GM21423 (cell line): ENCODE measurements at regions not wholly inside any gene's neighbourhood (a gene's known extent, or its start where the extent isn't known, plus 50 kb on each side); places are given as distances from the start of the nearest gene placed in this dataset.

Experiments used
- ATAC-seq: cut with Tn5 transposase; IDR thresholded peaks from one replicate; pipeline ENCODE4 v1.9.1; 2021; ENCODE audit warnings: mild to moderate bottlenecking, moderate library complexity; ENCODE audit not compliant: unreplicated experiment

DNA sequence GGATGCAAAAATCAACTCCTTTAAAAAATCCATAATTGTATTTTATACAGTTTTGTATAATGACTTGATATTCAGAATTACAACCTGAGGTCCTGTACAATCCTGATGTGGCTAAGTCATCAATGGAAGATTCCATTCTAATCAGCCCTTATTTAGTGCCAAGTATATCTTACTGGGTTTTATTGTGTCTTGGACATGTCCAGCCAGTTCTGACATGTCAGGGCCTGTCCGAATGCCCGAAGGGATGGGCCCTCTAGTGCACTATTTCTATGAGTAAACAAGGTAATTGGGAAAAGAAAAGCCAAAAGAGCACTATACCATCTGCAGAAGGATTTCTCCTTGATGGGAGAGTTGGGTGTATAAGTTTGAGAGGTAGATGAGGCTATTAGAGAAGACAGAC is 412.9 kb downstream of the METTL15 start:
- no peak for ATAC-seq

DNA sequence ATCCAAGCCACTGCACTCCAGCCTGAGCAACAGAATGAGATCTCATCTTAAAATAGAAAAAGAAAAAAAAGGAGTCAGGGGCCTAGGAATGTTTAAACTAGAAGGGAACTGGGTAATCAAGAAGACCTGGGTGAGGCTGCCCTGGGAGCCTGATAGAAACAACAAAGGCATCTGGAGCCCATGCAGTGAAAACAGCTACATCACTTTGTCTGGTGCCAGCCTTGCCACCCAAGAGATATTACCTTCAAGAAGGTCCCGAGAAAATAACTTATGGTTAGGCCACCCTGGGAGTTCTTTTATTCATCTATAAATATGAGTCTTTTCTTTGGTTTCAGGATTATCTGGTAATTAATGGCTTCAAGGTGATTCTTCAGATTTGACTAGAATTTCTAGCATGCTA is 412.1 kb downstream of the METTL15 start:
- no peak for ATAC-seq

DNA sequence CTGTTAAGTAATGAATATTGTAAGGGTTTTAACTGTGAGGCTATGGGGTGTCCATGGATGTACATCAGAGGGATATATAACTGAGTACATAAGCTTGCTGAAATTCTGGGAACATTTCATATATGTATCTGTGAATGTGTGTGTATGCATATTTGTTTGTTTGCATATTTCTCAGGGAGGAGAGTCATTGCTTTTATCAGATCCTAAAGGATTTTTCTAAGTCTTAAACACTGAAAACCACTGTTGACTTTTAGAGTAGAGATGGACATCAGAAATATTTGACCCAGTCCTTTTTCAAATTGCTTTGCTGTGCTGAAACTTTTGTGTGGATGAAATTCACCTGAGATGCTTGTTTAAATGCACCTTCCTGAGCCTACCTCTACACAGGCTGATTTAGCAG is 410.6 kb downstream of the METTL15 start:
- no peak for ATAC-seq

DNA sequence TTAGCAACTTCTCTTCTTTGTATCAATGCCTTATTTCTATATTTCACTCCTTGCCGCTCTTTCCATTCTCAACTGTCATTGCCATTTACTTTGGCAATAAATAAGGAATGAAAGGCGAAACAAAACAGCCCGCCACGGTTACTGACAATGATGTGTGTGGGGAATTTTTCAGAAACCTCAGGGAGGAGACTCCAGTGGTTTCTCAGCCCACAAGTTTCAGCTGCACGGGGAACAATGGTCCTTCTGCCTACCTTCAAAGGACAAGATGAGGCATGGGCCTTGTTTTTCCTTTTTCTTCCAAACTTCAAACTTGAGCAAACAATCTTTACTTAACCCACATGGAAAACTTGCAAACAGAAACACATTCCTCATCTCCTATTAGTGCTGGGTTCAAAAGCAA is 409.4 kb downstream of the METTL15 start:
- no peak for ATAC-seq

DNA sequence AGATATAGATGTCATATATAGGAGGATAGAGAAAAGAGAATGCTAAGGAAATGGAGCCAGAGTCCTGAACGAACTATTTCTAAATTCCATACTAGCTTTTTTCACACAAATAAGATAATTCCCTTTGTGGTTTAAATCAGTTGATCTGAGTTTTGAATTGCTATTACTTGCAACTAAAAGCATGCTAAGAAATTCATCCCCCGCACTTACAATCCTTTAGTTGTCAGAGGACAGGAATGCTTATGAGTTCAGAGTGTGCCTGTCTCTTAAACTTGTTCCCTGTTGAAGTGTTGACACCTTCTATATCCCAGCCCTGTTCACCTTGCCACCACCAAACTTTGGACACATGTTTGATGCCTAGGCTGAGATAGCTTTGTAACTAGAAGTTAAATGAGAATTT is 406.2 kb downstream of the METTL15 start:
- no peak for ATAC-seq

DNA sequence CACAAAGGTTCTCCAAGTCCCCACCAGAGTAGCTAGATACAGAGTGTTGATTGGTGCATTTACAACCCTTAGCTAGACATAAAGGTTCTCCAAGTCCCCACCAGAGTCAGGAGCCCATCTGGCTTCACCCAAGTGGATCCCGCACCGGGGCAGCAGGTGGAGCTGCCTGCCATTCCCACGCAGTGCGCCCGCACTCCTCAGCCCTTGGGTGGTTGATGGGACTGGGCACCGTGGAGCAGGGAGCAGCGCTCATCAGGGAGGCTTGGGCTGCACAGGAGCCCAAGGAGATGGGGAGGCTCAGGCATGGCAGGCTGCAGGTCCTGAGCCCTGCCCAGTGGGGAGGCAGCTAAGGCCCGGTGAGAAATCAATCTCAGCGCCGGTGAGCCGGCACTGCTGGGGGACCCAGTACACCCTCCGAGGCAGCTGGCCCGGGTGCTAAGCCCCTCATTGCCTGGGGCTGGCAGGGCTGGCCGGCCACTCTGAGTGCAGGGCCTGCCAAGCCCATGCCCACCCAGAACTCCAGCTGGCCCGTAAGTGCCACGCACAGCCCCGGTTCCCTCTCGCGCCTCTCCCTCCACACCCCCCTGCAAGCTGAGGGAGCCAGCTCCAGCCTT is 404.1 kb downstream of the METTL15 start:
- ATAC-seq = no peak

DNA sequence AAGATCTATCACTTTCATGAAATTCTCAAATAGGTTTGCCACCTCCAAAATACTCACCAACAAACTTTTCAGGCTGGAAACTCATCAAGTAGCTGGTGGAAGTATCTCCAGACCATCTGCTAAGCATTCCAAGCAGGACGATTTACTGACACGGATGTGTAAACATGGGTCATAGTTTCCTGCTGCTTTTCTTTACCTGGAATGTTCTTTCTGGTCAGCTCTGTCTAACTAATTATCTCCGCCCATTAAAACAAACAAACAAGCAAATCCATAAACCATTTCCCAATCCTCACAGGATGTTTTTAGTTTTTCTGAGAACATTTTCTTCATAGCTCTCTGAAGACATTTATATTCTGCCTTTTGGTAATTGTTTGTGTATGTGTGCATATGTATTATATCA is 397.0 kb downstream of the METTL15 start:
- ATAC-seq = no peak

DNA sequence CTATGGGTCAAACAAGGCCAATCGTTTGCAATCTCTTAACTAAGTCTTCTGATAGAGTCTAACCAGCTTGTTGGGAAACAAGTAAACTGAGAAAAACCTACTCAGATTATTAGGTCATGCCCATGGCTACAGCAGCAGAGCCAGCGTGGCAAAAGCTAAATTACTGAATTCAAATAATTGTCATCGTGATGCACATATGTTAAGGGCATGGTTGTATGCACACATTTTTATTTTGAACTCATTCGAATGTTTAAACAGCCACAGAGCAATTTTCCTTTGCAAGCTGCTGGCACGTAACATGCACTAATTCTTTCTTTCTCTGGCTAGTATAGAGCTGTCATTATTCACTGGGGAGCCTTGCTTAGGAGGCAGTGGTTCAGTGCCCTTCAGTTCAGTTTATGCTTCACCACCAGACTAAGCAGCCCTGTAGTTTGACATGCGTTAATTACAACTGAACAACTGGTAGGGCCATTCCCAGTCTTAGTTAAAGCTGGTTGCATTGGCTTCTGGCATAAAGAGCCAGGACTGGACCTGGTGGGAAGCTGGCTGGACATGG is 396.4 kb downstream of the METTL15 start:
- ATAC-seq = no peak

DNA sequence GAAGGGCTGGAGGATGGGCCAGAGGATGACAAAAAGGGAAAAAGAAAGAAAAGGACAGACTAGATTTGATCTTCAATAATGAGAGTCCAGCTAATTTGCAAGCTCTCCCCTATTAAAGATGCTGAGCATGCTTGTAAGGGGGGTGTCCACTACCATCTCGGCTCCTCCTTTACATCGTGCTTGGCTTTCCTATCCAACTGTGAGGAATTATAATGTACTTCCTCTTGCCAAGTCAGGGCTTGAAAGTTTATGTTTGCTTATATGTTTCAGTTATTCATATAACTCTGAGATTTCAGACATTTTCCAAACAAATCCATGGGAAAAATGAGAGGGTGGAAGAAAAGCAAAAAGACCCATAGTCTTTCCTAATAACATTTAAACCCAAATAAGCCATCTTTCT is 387.1 kb downstream of the METTL15 start:
- no peak for ATAC-seq

DNA sequence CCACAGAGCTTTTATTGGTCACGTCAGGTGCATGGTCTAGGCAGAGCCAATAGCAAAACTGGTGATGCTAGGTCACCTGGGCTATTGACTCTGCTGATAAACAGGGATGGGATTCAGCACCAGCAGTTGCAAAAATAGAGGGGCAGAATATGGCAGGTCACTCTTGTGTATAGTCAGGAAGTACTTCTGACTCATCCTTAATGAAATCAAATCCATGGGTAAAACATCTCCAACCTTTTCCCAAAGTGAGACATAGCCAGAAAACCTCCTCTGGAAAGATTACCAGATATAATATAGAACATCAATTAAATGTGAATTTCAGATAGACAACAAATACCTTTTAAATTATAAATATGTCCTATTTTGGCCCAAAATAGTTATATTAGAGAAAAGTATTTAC is 383.2 kb downstream of the METTL15 start:
- no peak for ATAC-seq

DNA sequence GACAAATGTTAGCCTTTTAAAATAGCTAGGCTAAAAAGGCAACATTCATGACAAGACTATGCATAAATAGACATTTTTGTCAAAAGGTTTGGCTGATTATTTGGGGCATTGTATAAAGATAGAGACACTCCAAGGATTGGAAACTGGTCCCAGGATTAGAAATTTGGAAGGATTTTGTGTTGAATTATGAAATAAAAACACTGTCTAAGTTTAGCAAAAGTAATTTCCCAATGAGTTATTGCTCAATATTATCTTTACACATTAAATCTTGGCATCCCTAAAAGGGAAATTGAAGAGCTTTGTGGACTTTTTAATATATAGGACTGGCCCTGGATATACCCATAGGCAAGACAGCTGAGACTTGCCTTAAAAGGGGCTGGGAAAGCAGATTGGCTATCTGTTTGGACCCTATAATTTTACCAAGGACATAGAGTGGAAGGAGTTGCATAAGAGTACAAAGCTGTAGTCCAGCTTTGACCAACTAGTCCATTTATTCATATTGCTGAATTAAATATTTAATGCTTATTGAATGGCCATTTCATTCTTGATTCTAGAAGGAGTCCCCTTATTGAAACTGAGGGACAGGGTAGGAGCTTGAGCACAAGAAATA is 382.7 kb downstream of the METTL15 start:
- ATAC-seq = no peak

DNA sequence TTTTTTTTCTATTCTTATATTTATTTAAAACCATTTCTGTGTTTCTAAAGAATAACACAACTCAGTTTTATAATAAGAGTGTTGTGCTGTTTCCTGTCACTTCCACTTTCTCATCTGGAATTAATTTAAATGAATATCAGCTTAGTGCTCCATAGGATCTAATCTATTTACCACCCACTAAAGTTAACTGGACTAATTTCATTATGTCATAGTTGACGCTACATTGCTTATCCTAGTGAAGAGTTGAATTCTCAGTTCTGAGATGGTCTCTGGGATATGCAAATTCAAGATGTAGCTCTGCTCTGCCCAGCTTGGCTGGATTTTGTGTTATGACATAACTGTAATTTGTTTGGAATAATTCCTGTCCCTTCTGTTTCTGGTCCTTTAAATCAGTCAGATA is 380.1 kb downstream of the METTL15 start:
- ATAC-seq = no peak

DNA sequence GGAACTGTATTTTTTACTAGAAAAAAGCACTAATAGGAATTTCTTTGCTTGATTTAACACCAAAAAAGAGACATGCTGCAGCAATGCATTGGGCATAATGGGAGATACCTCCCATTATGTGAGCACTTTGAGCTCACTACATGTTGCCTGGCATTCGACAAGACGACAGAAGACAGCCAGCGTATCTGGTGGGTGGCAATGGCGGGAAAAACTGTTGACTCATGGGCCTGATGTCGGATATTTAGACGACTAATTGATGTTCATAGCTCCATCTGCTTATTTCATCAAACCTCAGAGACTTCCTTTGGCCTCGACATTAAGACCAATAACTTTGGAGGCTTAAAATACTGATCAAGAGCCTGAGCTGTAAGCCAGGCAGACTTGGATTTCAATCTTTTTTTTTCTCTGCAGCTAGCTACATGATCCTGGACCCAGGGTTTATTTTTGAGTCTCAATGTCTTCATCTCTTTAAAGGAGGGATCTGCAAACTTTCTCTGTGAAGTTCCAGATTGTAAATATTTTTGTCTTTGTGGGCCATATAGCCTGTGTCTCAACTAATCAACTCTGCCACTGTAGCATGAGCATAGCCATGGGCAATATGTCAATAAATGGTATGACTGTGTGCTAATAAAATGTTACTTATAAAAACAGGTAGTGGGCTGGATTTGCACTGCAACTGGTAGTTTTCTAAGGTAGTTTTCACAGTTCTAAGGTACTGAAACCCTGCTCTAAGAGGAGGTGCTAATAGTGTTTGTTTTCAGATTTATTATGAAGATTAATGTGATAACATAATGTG is 375.1 kb downstream of the METTL15 start:
- ATAC-seq = no peak

DNA sequence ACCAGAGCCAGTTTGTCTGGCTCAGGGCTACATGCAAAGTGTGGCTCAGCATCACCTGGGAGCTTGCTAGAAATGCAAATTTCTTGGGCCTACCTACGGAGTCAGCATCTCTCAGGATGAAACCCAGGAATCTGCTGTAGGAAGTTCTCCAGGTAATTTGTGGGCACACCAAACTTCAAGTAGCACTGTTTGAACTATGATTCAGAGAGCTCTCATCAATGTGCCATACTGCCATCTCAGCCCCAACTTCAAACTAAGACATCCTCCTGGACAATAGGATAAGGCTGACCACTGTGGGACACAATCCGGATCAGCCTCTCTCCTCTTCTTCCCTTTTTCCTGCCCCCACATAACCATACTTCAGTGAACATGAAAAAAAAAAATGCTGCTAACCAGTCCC is 374.5 kb downstream of the METTL15 start:
- ATAC-seq = no peak

DNA sequence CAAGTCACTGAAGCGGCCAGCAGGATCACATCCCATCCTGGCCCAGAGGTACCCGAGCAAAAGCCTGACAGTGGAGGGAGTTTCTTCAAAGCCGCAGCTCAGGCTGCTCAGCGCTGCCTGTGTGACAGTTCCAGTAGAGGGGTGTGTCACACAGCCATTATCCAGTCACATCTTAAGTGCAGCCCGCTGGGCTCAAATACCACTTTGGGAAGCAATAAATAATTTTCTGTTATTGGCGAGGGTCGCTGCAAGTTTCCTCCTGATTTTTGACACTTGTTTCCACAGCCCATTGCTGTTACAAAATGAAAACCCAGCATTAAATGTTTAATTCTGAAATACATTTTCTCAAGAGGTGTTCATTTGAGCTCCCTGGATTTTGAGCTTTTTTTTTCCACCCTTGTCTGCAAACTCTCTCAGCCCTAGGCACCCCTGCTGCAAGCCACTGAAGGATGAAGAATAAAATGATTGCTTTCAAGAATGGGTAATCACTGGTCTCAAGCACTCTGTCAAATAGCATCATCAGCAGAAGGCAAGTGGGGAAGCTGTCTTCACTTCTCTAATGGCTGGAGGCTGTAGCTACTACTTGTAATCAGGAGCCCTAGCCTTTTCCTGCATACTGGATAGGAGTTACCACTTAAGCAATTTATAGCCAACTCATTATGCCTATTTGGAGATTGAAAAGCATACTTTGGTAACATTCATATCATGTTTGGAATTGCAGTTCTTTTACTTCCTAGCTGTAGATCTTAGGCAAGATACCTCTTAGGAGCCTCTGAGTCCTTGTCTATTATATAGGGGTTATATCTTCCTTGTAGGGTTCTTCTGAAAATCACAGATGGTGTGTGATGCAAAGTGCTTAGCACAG is 373.7 kb downstream of the METTL15 start:
- no peak for ATAC-seq

DNA sequence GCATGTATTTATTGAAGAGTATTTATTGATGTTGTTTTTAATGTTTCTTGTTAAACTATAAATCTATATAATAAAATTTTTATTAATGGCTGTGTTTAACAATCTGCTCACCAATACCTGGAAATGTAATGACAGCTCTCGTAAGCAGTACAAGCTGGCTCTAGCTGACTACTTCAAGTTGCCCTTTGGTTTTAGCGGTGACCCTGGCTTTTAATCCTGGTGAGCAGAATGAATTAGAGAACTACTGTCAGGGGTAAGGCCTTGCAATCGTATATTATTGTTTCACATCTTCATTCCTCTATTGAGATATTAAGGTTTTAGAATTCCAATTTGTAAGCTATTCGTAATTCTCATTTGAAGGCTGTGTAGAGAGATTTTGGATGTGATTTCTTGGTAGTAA is 372.2 kb downstream of the METTL15 start:
- ATAC-seq = no peak

DNA sequence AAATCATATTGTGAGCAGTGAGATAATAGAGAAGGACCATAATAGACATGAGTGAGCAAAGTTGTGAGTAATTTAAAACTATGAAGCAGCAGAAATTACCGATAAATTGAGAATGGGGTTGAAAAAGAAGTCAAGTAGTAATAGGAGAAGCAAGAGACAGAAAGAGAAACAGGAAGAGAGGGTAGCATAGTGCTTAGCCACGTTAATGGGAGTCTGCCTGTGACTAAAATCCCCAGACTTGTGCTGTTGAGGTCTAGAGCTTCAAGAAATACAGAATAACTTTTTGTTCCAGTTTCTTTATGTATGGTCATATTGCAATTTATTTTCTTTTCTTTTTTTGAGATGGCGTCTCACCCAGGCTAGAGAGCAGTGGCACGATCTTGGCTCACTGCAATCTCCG is 368.7 kb downstream of the METTL15 start:
- ATAC-seq = no peak

DNA sequence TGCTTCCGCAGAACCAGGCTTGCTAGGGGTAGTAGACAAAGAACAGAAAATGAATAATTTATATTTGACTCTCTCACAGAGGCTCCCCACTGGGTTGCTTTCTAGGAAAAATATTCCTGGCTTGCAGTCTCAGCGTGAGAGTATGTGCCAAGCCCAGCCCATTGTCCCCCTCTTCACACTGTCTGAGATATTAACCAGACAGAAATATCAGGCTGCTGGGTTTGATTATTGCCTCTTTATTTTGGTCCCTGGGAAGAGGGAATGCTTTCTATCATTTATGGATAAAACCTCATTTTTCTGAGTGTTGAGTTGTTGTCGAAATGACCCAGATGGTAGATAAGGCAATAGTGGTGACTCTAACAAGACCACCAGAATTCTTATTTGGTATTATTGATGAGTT is 367.9 kb downstream of the METTL15 start:
- no peak for ATAC-seq

DNA sequence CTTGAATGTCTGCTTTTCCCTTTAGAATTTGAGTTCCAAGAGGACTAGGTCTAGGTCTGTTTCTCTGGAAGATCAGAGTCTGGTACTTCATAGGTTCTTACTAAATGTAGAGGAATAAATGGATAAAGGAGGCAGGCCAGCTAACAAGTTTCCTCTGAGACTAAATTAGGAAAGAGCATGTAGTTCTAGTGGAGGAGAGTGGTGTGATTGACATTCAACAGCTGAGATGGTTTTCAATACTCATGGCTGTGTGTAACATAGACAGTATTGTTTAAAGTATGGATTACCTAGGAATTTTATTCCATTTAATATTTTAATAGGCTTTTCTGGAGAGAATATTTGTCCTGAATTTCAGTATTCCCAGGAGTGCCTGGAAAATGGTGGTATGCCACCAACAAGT is 364.7 kb downstream of the METTL15 start:
- no peak for ATAC-seq

DNA sequence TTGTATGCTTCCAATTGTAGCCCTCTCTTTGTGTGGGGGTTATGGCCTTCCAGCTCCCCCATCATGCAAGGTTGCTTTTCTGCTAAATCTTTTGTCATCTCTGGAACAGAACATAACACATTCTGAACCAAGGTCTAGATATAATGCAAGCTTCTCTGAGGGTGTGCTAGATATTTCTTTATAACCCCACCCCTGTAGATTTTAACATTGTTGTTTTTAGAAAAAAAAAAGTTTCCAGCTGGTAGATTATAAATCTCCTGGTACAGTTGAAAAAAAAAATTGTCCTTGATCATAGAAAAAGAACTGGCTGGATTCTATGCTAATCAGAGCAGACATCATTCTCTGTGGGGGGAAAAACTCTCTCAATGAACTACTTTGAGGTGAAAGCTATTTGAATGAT is 363.3 kb downstream of the METTL15 start:
- no peak for ATAC-seq

DNA sequence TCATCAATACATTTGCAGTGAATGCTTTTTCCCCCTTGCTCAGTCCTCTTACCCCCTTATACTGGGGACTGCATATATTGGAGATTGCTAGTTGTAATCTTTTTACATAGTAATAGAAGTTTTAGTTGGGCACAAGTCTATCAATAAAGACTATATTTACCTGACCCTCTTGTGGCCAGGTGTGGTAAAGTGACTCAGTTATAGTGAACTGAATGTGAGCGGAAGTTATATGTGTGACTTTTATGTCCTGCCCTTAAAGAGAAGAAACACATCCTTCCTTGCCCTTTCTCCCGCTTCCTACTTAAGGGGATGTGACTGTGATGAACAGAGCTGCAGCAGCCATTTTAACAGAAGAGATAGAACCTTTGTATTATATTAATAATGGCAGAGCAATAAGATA is 362.0 kb downstream of the METTL15 start:
- ATAC-seq = no peak
